GM12878 (cell line): ENCODE measurements at regions not wholly inside any gene's neighbourhood (a gene's known extent, or its start where the extent isn't known, plus 50 kb on each side); places are given as distances from the start of the nearest gene placed in this dataset.

Source experiments
- ATAC-seq: fragments of 200-7000 bp; cut with Tn5 transposase; 3 replicates; pipeline ENCODE4 v1.9.1; 2020; ENCODE audit warnings: mild to moderate bottlenecking, moderate library complexity
- BruUV-seq: library from RNA; stranded (reverse); fragments of 400-500 nt; replicated peaks from 2 replicates; lab custom pipeline; 2021; lab: Mats Ljungman, UMichigan
- CTCF ChIA-PET: fragments of 300-600 bp; sonication (Branson Sonifier 250); formaldehyde crosslinking; extraction: SDS; loops from one replicate; lab custom pipeline; 2021; ENCODE audit warnings: inconsistent platforms; lab: Yijun Ruan, JAX
- POLR2A ChIA-PET: fragments of 350-600 bp; formaldehyde crosslinking; extraction: SDS; loops from one replicate; lab custom pipeline; 2021; ENCODE audit warnings: inconsistent platforms; lab: Charles Lee
- RAD21 ChIA-PET: fragments of 300-600 bp; sonication (Branson Sonifier 250); formaldehyde crosslinking; loops from one replicate; lab custom pipeline; 2023; ENCODE audit warnings: antibody characterized with exemption; ENCODE audit not compliant: unreplicated experiment; lab: Charles Lee
- SMC1A ChIA-PET: fragments of 300-600 bp; sonication (Branson Sonifier 250); formaldehyde crosslinking; loops from one replicate; lab custom pipeline; 2023; ENCODE audit not compliant: unreplicated experiment, uncharacterized antibody; lab: Charles Lee
- DNase-seq: peaks from one replicate; pipeline ENCODE4 v3.0.0-alpha.2; 2011; ENCODE audit warnings: low read depth, low spot score
- FAIRE-seq: peaks from 3 replicates; lab custom pipeline; 2011; peaks lifted over from hg19 to GRCh38; lab: Jason Lieb, UNC
- H2AFZ ChIP-seq: 2 replicates; pipeline ENCODE4 v1.6.0; 2011; ENCODE audit warnings: low read depth, low read length, control low read depth; ENCODE audit not compliant: control insufficient read depth
- H3K27ac ChIP-seq: 2 replicates; pipeline ENCODE4 v1.5.1; 2011; ENCODE audit warnings: control low read depth; ENCODE audit not compliant: control insufficient read depth, insufficient read depth
- H3K27me3 ChIP-seq, 2 experiments: replicated peaks in 1 of 2; 2 replicates each; pipeline versions ENCODE4 v1.6.0 to v1.6.1; 2011; ENCODE audit warnings: low read length in 1 of 2; ENCODE audit not compliant: control insufficient read depth in 2 of 2, insufficient read depth in 2 of 2
- H3K36me3 ChIP-seq, 2 experiments: 2 replicates each; pipeline ENCODE4 v1.5.1; 2011; ENCODE audit warnings: low read length in 1 of 2; ENCODE audit not compliant: control insufficient read depth in 2 of 2, insufficient read depth in 2 of 2
- H3K4me1 ChIP-seq: 2 replicates; pipeline ENCODE4 v1.6.1; 2011; ENCODE audit warnings: mild to moderate bottlenecking, low read length, moderate library complexity, mixed read lengths; ENCODE audit not compliant: control insufficient read depth, insufficient read depth
- H3K4me2 ChIP-seq: 2 replicates; pipeline ENCODE4 v1.6.0; 2011; ENCODE audit warnings: control low read depth; ENCODE audit not compliant: control insufficient read depth, insufficient read depth
- H3K4me3 ChIP-seq: fragments of 200-600 bp; sonication (generic); 2 replicates; pipeline ENCODE4 v1.5.1; 2016
- H3K79me2 ChIP-seq: 2 replicates; pipeline ENCODE4 v1.6.0; 2011; ENCODE audit warnings: low read length; ENCODE audit not compliant: control insufficient read depth, insufficient read depth
- H3K9ac ChIP-seq: 2 replicates; pipeline ENCODE4 v1.8.0; 2011; ENCODE audit warnings: low read length, control low read depth, mixed read lengths; ENCODE audit not compliant: control insufficient read depth, insufficient read depth
- H3K9me3 ChIP-seq: replicated peaks from 3 replicates; pipeline ENCODE4 v1.5.1; 2011; ENCODE audit warnings: mild to moderate bottlenecking, low read length; ENCODE audit not compliant: control insufficient read depth, insufficient read depth
- H4K20me1 ChIP-seq: 2 replicates; pipeline ENCODE4 v1.6.0; 2011; ENCODE audit not compliant: control insufficient read depth, insufficient read depth
- ASH2L ChIP-seq: fragments of 300-600, 200-600 bp; sonication (generic); IDR thresholded peaks from 2 replicates; pipeline ENCODE4 v1.6.1; 2017; ENCODE audit warnings: low read depth, mild to moderate bottlenecking, borderline replicate concordance
- BACH1 ChIP-seq: fragments of 450-650 bp; IDR thresholded peaks from 2 replicates; pipeline ENCODE4 v1.6.1; 2017; ENCODE audit warnings: mild to moderate bottlenecking, borderline replicate concordance
- CEBPB ChIP-seq, 2 experiments: fragments of 150-350 bp in 1 of 2; IDR thresholded peaks; 2 replicates each; pipeline ENCODE4 v1.6.1; 2012 to 2014; ENCODE audit warnings: low read depth in 2 of 2, low read length in 2 of 2, borderline replicate concordance in 1 of 2, inconsistent platforms in 1 of 2
- ELK1 ChIP-seq: IDR thresholded peaks from 2 replicates; pipeline ENCODE4 v1.6.1; 2012; ENCODE audit warnings: low read depth, low read length, improper control_type of control experiment
- ETV6 ChIP-seq, 2 experiments: fragments of 450-650 bp in 1 of 2; IDR thresholded peaks in 1 of 2; conservative IDR thresholded peaks in 1 of 2; 2 replicates each; pipeline ENCODE4 v1.6.1; 2014; ENCODE audit warnings: antibody characterized with exemption in 1 of 2, borderline replicate concordance in 1 of 2, low read depth in 1 of 2, mild to moderate bottlenecking in 1 of 2, moderate library complexity in 1 of 2
- IKZF1 ChIP-seq: fragments of 450-650 bp; conservative IDR thresholded peaks from 2 replicates; pipeline ENCODE4 v1.6.1; 2017; ENCODE audit warnings: antibody characterized with exemption, mild to moderate bottlenecking
- KLF5 ChIP-seq: fragments of 450-650 bp; IDR thresholded peaks from 2 replicates; pipeline ENCODE4 v1.6.1; 2014; ENCODE audit warnings: mild to moderate bottlenecking; ENCODE audit not compliant: partially characterized antibody
- MAX ChIP-seq: IDR thresholded peaks from 2 replicates; pipeline ENCODE4 v1.6.1; 2012; ENCODE audit warnings: low read depth, low read length, improper control_type of control experiment
- MEF2B ChIP-seq: fragments of 450-650 bp; IDR thresholded peaks from 2 replicates; pipeline ENCODE4 v1.6.1; 2018; ENCODE audit warnings: mild to moderate bottlenecking, moderate library complexity; ENCODE audit not compliant: partially characterized antibody, poor library complexity, severe bottlenecking
- MTA2 ChIP-seq: fragments of 450-650 bp; IDR thresholded peaks from 2 replicates; pipeline ENCODE4 v1.6.1; 2016; ENCODE audit warnings: low read depth, mild to moderate bottlenecking, moderate library complexity
- MYC ChIP-seq: IDR thresholded peaks from 2 replicates; pipeline ENCODE4 v1.6.1; 2011; ENCODE audit warnings: mild to moderate bottlenecking, low read length, moderate library complexity, inconsistent platforms; ENCODE audit not compliant: insufficient read depth, insufficient replicate concordance, insufficient read length, severe bottlenecking
- NFIC ChIP-seq: IDR thresholded peaks from 2 replicates; pipeline ENCODE4 v1.6.1; 2012; ENCODE audit warnings: low read depth, mild to moderate bottlenecking, inconsistent platforms, low read length, moderate library complexity
- NRF1 ChIP-seq: conservative IDR thresholded peaks from 2 replicates; pipeline ENCODE4 v1.6.1; 2011; ENCODE audit warnings: mild to moderate bottlenecking, low read depth, low read length, improper control_type of control experiment
- PAX5 ChIP-seq: IDR thresholded peaks from 2 replicates; pipeline ENCODE4 v1.6.1; 2011; ENCODE audit warnings: low read depth, low read length, borderline replicate concordance
- POLR2AphosphoS5 ChIP-seq: IDR thresholded peaks from 2 replicates; pipeline ENCODE4 v1.6.1; 2011; ENCODE audit warnings: mild to moderate bottlenecking, low read length, inconsistent platforms
- RB1 ChIP-seq: fragments of 450-650 bp; formaldehyde crosslinking; IDR thresholded peaks from 2 replicates; pipeline ENCODE4 v1.6.1; 2017; ENCODE audit warnings: mild to moderate bottlenecking, borderline replicate concordance
- USF1 ChIP-seq: IDR thresholded peaks from 2 replicates; pipeline ENCODE4 v1.6.1; 2011; ENCODE audit warnings: borderline replicate concordance, low read depth, mild to moderate bottlenecking, moderate library complexity, mixed read lengths, low read length; ENCODE audit not compliant: insufficient read depth; ENCODE audit errors: extremely low read length
- ZBED1 ChIP-seq: IDR thresholded peaks from 2 replicates; pipeline ENCODE4 v1.6.1; 2016; ENCODE audit warnings: borderline replicate concordance
- ZBTB4 ChIP-seq: fragments of 450-650 bp; formaldehyde crosslinking; IDR thresholded peaks from 2 replicates; pipeline ENCODE4 v1.4.0; 2022; ENCODE audit warnings: mild to moderate bottlenecking, moderate library complexity
- in situ Hi-C: fragments of 300-500 bp; cut with MboI; formaldehyde crosslinking; loops from 9 replicates; pipeline ENCODE4 v1.14.3; 2018; ENCODE audit warnings: mixed read lengths
- intact Hi-C: fragments of 100-400 bp; cut with micrococcal nuclease; formaldehyde crosslinking; loops from one replicate; pipeline ENCODE4 v1.14.2; 2022; ENCODE audit not compliant: unreplicated experiment

GRCh38 chr5:35302544-35302943 is 72.3 kb upstream of the PRLR start:
- BruUV-seq, result no TSS peak
- Histone ChIP-seq H3K9ac (no peak overlapping the region), H3K27me3 (no peaks in the 10 kb centered on the region), H2AFZ (no peak overlapping the region), H3K9me3 (no peaks in the 10 kb centered on the region; the same call in 2 of the 3 replicates), H4K20me1 (no peaks in the 10 kb centered on the region), H3K27ac (peak overlapping the region; percentile 13; the same call in 1 of the 2 replicates), H3K36me3 (no peaks in the 10 kb centered on the region), H3K4me2 (0 out of 2 replicates have a peak overlapping the region, but pooled peaks have one; percentile 3), H3K4me1 (no peaks in the 10 kb centered on the region; the same call in 1 of the 2 replicates), H3K79me2 (no peaks in the 10 kb centered on the region), H3K4me3 (no peak overlapping the region)
- DNase-seq, result peak; percentile 92
- ChIA-PET POLR2A (interaction anchor here (0.6 to 1.8 kb wide), 6 partner anchors 15 to 76 kb away, joined by 3 to 6 read pairs (median 4); no protein-coding TSS in a partner anchor), SMC1A (interaction anchor here (0.6 to 3.2 kb wide), 13 partner anchors 8 to 76 kb away, joined by 3 to 22 read pairs (median 4); partner anchors contain the start of gene PRLR), CTCF (interaction anchor here (0.8 to 1.7 kb wide), 6 partner anchors 14 to 90 kb away, joined by 3 to 7 read pairs (median 5); partner anchors contain the start of gene PRLR), RAD21 (interaction anchor here (0.9 to 3.0 kb wide), 13 partner anchors 7 to 134 kb away, joined by 3 to 14 read pairs (median 4); partner anchors contain the start of gene PRLR)
- FAIRE-seq, result peak; percentile 95
- intact Hi-C loops (loop anchor here (1.0 to 5.0 kb wide), 5 partner anchors 17 to 295 kb away; no protein-coding TSS in a partner anchor), in situ Hi-C loops (no loop called here)
- peak; percentile 93 for ATAC-seq
- TF ChIP-seq MTA2, result peak; percentile 73
- no peak; the same call in 1 of the 2 replicates for TF ChIP-seq IKZF1
- TF ChIP-seq POLR2AphosphoS5, result no peak
- TF ChIP-seq KLF5, result no peak
- no peak for TF ChIP-seq CEBPB (IDR thresholded peaks at IDR 0.05; ENCODE audit: borderline replicate concordance in 1 of 2, low read depth in 2 of 2, low read length in 2 of 2)
- no peak for TF ChIP-seq MAX
- peak; percentile 30; the same call in 1 of the 2 replicates for TF ChIP-seq NFIC
- no peak for TF ChIP-seq ELK1
- TF ChIP-seq BACH1, result no peak
- TF ChIP-seq ZBED1, result no peak
- TF ChIP-seq MEF2B, result peak; percentile 99
- TF ChIP-seq RB1, result no peak; the same call in 1 of the 2 replicates
- TF ChIP-seq PAX5, result no peak
- no peak for TF ChIP-seq ZBTB4
- TF ChIP-seq NRF1, result no peak
- TF ChIP-seq MYC, result no peak
- no peak for TF ChIP-seq USF1
- no peak for TF ChIP-seq ASH2L
- TF ChIP-seq ETV6 (conservative IDR thresholded peaks at IDR 0.05 in 1 of 2, IDR thresholded peaks at IDR 0.05 in 1 of 2; ENCODE audit: borderline replicate concordance in 1 of 2, low read depth in 1 of 2), result no peak; a peak in 1 of 4 replicates
